ENCODE measurements at regions not wholly inside any gene's neighbourhood (a gene's known extent, or its start where the extent isn't known, plus 50 kb on each side); places are given as distances from the start of the nearest gene placed in this dataset.

DNA sequence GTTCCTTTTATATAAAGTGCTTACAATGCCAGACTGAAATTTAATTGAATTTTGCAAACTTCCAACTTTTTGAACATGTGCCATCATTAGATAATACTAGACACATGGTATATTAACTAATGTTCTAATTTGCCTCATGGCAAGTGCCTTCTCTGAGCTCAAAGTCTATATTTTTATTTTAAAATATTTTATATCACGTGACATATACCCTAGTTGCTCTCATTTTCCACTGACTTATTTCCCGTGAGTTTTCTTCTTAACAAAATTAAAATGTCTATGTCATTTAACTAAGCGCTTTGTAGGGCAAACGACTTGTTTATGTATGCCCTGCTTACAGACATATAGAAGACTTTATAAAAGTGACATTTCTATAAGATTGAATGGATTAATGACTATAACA, 509.6 kb upstream of the SYT4 start:
- TF ChIP-seq POLR2AphosphoS5 (IDR thresholded peaks at IDR 0.05) (no peak), POLR2A (IDR thresholded peaks at IDR 0.05) (no peak)
- TF ChIP-seq, protein P1, sequence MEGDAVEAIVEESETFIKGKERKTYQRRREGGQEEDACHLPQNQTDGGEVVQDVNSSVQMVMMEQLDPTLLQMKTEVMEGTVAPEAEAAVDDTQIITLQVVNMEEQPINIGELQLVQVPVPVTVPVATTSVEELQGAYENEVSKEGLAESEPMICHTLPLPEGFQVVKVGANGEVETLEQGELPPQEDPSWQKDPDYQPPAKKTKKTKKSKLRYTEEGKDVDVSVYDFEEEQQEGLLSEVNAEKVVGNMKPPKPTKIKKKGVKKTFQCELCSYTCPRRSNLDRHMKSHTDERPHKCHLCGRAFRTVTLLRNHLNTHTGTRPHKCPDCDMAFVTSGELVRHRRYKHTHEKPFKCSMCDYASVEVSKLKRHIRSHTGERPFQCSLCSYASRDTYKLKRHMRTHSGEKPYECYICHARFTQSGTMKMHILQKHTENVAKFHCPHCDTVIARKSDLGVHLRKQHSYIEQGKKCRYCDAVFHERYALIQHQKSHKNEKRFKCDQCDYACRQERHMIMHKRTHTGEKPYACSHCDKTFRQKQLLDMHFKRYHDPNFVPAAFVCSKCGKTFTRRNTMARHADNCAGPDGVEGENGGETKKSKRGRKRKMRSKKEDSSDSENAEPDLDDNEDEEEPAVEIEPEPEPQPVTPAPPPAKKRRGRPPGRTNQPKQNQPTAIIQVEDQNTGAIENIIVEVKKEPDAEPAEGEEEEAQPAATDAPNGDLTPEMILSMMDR (IDR thresholded peaks at IDR 0.05), result no peak

Measured in transverse colon (tissue), 4 donors.